MM.1S (cell line): ENCODE measurements at regions not wholly inside any gene's neighbourhood (a gene's known extent, or its start where the extent isn't known, plus 50 kb on each side); places are given as distances from the start of the nearest gene placed in this dataset.

ENCODE experiments used
- DNase-seq: peaks from one replicate; pipeline ENCODE4 v3.0.0-alpha.2; 2015
- H2AFZ ChIP-seq: fragments of 300-600 bp; sonication (generic); 2 replicates; pipeline ENCODE4 v1.6.0; 2016; ENCODE audit warnings: antibody characterized with exemption, low read length
- H3F3A ChIP-seq: fragments of 300-600 bp; sonication (generic); 2 replicates; pipeline ENCODE4 v1.6.1; 2016; ENCODE audit warnings: mild to moderate bottlenecking, antibody characterized with exemption, low read length, moderate library complexity, mixed read lengths; ENCODE audit not compliant: insufficient read depth
- H3K27ac ChIP-seq: fragments of 300-600 bp; sonication (generic); 2 replicates; pipeline ENCODE4 v1.5.1; 2016; ENCODE audit warnings: mild to moderate bottlenecking, low read length
- H3K27me3 ChIP-seq: fragments of 300-600 bp; sonication (generic); replicated peaks from 2 replicates; pipeline ENCODE4 v1.6.0; 2016; ENCODE audit warnings: low read length; ENCODE audit not compliant: insufficient read depth
- H3K36me3 ChIP-seq: fragments of 300-600 bp; sonication (generic); replicated peaks from 2 replicates; pipeline ENCODE4 v1.6.1; 2016; ENCODE audit warnings: mild to moderate bottlenecking, low read length, mixed read lengths; ENCODE audit not compliant: insufficient read depth
- H3K4me1 ChIP-seq: fragments of 300-600 bp; sonication (generic); 2 replicates; pipeline ENCODE4 v1.6.1; 2016; ENCODE audit warnings: low read length, mixed read lengths
- H3K4me2 ChIP-seq: fragments of 300-600 bp; sonication (generic); 2 replicates; pipeline ENCODE4 v1.6.0; 2016; ENCODE audit warnings: low read depth, low read length
- H3K4me3 ChIP-seq: fragments of 300-600 bp; sonication (generic); 2 replicates; pipeline ENCODE4 v1.5.1; 2016; ENCODE audit warnings: low read length, mixed read lengths
- H3K79me2 ChIP-seq: fragments of 300-600 bp; sonication (generic); 2 replicates; pipeline ENCODE4 v1.6.1; 2016; ENCODE audit warnings: mixed run types, low read length, mixed read lengths
- H3K9ac ChIP-seq: fragments of 300-600 bp; sonication (generic); 2 replicates; pipeline ENCODE4 v1.6.1; 2016; ENCODE audit warnings: low read length, mixed read lengths
- H3K9me2 ChIP-seq: fragments of 300-600 bp; sonication (generic); replicated peaks from 2 replicates; pipeline ENCODE4 v1.6.1; 2016; ENCODE audit warnings: mild to moderate bottlenecking, low read length, mixed read lengths; ENCODE audit not compliant: insufficient read depth
- H3K9me3 ChIP-seq: fragments of 300-600 bp; sonication (generic); replicated peaks from 2 replicates; pipeline ENCODE4 v1.6.1; 2016; ENCODE audit warnings: mild to moderate bottlenecking, low read length, mixed read lengths; ENCODE audit not compliant: insufficient read depth
- H4K20me1 ChIP-seq: fragments of 300-600 bp; sonication (generic); 2 replicates; pipeline ENCODE4 v1.6.1; 2016; ENCODE audit warnings: mild to moderate bottlenecking, low read length, moderate library complexity, mixed read lengths; ENCODE audit not compliant: insufficient read depth
- CTCF ChIP-seq: fragments of 300-600 bp; sonication (generic); IDR thresholded peaks from 2 replicates; pipeline ENCODE4 v1.5.1; 2016; ENCODE audit warnings: antibody characterized with exemption, low read length, mixed read lengths
- EZH2 ChIP-seq: fragments of 300-600 bp; sonication (generic); optimal IDR thresholded peaks from 2 replicates; pipeline ENCODE3; 2017; ENCODE audit warnings: low read depth, mild to moderate bottlenecking, antibody characterized with exemption, low read length, mixed read lengths
- EZH2phosphoT487 ChIP-seq: fragments of 300-600 bp; sonication (generic); IDR thresholded peaks from 2 replicates; pipeline ENCODE4 v1.6.1; 2018; ENCODE audit warnings: antibody characterized with exemption, low read length

DNA sequence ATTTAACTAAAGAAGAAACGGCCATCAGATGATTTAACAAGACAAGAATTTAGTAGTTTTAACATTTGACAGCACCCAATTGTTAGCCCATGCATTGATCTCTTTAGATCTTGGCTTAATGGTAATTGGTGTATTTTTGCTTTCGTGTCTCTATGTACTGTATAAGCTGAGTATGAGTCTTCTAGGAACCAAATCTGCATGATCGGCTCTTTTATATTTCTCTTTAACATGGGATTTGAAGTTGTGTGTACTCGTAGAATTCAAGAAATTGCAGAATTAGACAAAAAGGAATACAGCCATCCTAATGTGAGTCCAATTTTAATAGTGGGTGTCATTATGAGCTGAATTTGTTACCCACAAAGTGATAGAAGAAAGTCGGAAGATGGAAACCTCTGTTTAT is 438.9 kb upstream of the WWC1 start:
- Histone ChIP-seq H3K9me3 (no peaks in the 10 kb centered on the region), H4K20me1 (no peaks in the 10 kb centered on the region), H3K27ac (no peak overlapping the region), H3K9me2 (no peaks in the 10 kb centered on the region), H3F3A (no peaks in the 10 kb centered on the region), H3K27me3 (no peaks in the 10 kb centered on the region), H3K4me2 (no peak overlapping the region), H2AFZ (no peak overlapping the region), H3K36me3 (no peaks in the 10 kb centered on the region), H3K4me3 (no peak overlapping the region), H3K9ac (no peak overlapping the region), H3K79me2 (no peaks in the 10 kb centered on the region), H3K4me1 (no peaks in the 10 kb centered on the region)
- DNase-seq = no peak
- no peak for TF ChIP-seq EZH2phosphoT487
- TF ChIP-seq CTCF = no peak
- TF ChIP-seq EZH2 = no peak

DNA sequence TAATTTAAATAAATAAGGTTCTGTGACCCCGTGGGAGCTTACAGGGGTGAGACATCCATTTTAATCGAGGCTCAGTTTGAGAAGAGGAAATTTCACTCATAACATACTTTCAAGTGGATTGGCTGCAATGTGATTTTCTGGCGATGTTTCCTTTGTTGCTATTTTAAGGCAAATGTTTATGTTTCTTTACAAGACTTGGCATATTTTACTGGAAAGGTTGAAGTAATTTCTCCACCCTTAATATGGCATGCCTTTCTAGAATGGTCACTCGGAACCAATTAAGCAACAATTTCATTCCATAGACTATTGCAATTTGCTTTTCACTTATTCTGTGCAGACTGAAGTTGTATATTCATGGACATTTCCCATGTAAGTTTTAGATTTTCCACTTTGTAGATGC is 438.0 kb upstream of the WWC1 start:
- TF ChIP-seq CTCF (no peak), EZH2phosphoT487 (no peak), EZH2 (no peak)
- no peaks in the 10 kb centered on the region for H3K27me3 ChIP-seq
- H3K27ac ChIP-seq = no peak overlapping the region
- no peaks in the 10 kb centered on the region for H4K20me1 ChIP-seq
- no peaks in the 10 kb centered on the region for H3F3A ChIP-seq
- H3K4me3 ChIP-seq = no peak overlapping the region
- H2AFZ ChIP-seq = no peak overlapping the region
- no peak overlapping the region for H3K4me2 ChIP-seq
- H3K9ac ChIP-seq = no peak overlapping the region
- H3K4me1 ChIP-seq = no peaks in the 10 kb centered on the region
- H3K9me2 ChIP-seq = no peaks in the 10 kb centered on the region
- no peaks in the 10 kb centered on the region for H3K9me3 ChIP-seq
- DNase-seq = no peak
- H3K36me3 ChIP-seq = no peaks in the 10 kb centered on the region
- no peaks in the 10 kb centered on the region for H3K79me2 ChIP-seq

DNA sequence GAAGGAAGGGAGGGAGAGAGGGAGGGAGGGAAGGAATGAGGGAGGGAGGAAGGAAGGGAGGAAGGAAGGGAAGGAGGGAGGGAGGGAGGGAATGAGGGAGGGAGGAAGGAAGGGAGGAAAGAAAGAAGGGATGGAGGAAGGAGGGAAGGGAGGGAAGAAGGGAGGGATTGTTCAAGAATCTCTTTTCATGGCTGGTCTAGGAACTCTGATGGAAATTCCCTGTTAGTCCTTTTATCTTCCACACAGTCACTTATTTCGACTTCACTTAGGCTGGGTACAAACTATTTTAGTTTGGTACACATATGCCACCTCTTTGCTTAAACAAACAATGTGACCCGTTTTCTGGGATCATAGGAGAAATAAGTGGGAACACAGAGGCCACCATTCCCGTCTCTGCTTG is 435.6 kb upstream of the WWC1 start:
- Histone ChIP-seq H3K9ac (no peak overlapping the region), H3K36me3 (no peaks in the 10 kb centered on the region), H3K4me3 (no peak overlapping the region)

More for the DNA sequence above, 435.6 kb upstream of the WWC1 start:
- Histone ChIP-seq H3K79me2 (no peaks in the 10 kb centered on the region), H3F3A (no peaks in the 10 kb centered on the region), H3K9me3 (no peaks in the 10 kb centered on the region), H2AFZ (no peak overlapping the region), H3K4me1 (no peaks in the 10 kb centered on the region), H3K9me2 (no peaks in the 10 kb centered on the region), H3K27ac (no peak overlapping the region), H3K4me2 (no peak overlapping the region), H3K27me3 (no peaks in the 10 kb centered on the region), H4K20me1 (no peaks in the 10 kb centered on the region)
- no peak for DNase-seq
- TF ChIP-seq EZH2phosphoT487 = no peak
- no peak for TF ChIP-seq EZH2
- TF ChIP-seq CTCF = no peak
